MCF 10A (cell line): ENCODE measurements at regions not wholly inside any gene's neighbourhood (a gene's known extent, or its start where the extent isn't known, plus 50 kb on each side); places are given as distances from the start of the nearest gene placed in this dataset.
A peak's percentile ranks its signal among the peaks of the same experiment; 100 is the strongest.

ENCODE experiments used
- BruUV-seq: library from RNA; stranded (reverse); fragments of 400-500 nt; replicated peaks from 2 replicates; lab custom pipeline; 2021; lab: Mats Ljungman, UMichigan
- CTCF ChIA-PET: fragments of 300-600 bp; sonication (Branson Sonifier 250); formaldehyde crosslinking; extraction: SDS; loops from one replicate; lab custom pipeline; 2021; ENCODE audit warnings: antibody characterized with exemption, inconsistent platforms; lab: Yijun Ruan, JAX
- POLR2A ChIA-PET: fragments of 300-600, 350-650 bp; sonication (Branson Sonifier 250); formaldehyde crosslinking; extraction: SDS; loops from one replicate; lab custom pipeline; 2020; ENCODE audit warnings: antibody characterized with exemption, inconsistent platforms; lab: Yijun Ruan, JAX
- DNase-seq: peaks from one replicate; pipeline ENCODE4 v3.0.0-alpha.2; 2018; ENCODE audit not compliant: unreplicated experiment
- H3K27ac Mint-ChIP-seq: one replicate; pipeline ENCODE4 v1.8.0; 2022; ENCODE audit warnings: mild to moderate bottlenecking, low read depth, mixed read lengths; ENCODE audit not compliant: unreplicated experiment
- H3K27me3 Mint-ChIP-seq: one replicate; pipeline ENCODE4 v1.8.0; 2022; ENCODE audit warnings: mixed read lengths; ENCODE audit not compliant: insufficient read depth, unreplicated experiment
- H3K36me3 Mint-ChIP-seq: one replicate; pipeline ENCODE4 v1.8.0; 2022; ENCODE audit warnings: mild to moderate bottlenecking, moderate library complexity, mixed read lengths; ENCODE audit not compliant: insufficient read depth, unreplicated experiment
- H3K4me1 Mint-ChIP-seq: one replicate; pipeline ENCODE4 v1.8.0; 2022; ENCODE audit warnings: mixed read lengths; ENCODE audit not compliant: insufficient read depth, unreplicated experiment
- H3K4me3 Mint-ChIP-seq: one replicate; pipeline ENCODE4 v1.8.0; 2022; ENCODE audit warnings: mild to moderate bottlenecking, moderate library complexity, mixed read lengths; ENCODE audit not compliant: unreplicated experiment
- H3K9me3 Mint-ChIP-seq: one replicate; pipeline ENCODE4 v1.8.0; 2022; ENCODE audit warnings: mixed read lengths; ENCODE audit not compliant: unreplicated experiment
- intact Hi-C: fragments of 100-400 bp; cut with micrococcal nuclease; formaldehyde crosslinking; loops from 2 replicates; pipeline ENCODE4 v1.14.1; 2022
- TF ChIP-seq, protein P1 (sequence below): fragments of 200-600 bp; IDR thresholded peaks from one replicate; pipeline ENCODE4 v1.8.0; 2022; ENCODE audit warnings: antibody characterized with exemption, mild to moderate bottlenecking; ENCODE audit not compliant: unreplicated experiment

GRCh38 chr11:42598341-42598740 lies 713.5 kb upstream of the API5 start:
- Mint-ChIP-seq H3K4me3 (no peak overlapping the region), H3K27me3 (no peaks in the 10 kb centered on the region), H3K36me3 (no peaks in the 10 kb centered on the region), H3K4me1 (no peaks in the 10 kb centered on the region), H3K27ac (no peak overlapping the region), H3K9me3 (no peaks in the 10 kb centered on the region)
- intact Hi-C loops, result no loop called here
- TF ChIP-seq, protein P1, sequence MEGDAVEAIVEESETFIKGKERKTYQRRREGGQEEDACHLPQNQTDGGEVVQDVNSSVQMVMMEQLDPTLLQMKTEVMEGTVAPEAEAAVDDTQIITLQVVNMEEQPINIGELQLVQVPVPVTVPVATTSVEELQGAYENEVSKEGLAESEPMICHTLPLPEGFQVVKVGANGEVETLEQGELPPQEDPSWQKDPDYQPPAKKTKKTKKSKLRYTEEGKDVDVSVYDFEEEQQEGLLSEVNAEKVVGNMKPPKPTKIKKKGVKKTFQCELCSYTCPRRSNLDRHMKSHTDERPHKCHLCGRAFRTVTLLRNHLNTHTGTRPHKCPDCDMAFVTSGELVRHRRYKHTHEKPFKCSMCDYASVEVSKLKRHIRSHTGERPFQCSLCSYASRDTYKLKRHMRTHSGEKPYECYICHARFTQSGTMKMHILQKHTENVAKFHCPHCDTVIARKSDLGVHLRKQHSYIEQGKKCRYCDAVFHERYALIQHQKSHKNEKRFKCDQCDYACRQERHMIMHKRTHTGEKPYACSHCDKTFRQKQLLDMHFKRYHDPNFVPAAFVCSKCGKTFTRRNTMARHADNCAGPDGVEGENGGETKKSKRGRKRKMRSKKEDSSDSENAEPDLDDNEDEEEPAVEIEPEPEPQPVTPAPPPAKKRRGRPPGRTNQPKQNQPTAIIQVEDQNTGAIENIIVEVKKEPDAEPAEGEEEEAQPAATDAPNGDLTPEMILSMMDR, result no peak
- POLR2A ChIA-PET, result no interaction called here
- BruUV-seq, result no TSS peak
- no peak for DNase-seq
- CTCF ChIA-PET, result no interaction called here

DNA sequence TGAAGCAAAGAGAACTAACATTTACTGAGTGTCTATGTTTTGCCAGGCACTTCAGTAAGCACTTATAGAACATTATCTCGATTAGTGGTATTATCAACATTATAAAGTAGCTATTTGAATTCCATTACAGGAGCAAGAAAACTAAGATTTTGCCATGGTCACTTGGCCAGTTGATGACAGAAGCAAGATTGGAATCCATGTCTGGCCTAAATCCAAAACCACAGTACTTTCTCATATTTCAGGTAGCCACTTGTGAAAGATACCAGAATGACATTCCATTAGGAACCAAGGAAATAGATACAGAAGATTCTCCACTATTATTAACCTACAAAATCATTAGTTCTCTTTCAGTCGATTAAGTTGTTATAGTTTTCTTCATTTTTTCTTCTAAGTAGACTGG lies 691.0 kb upstream of the API5 start:
- POLR2A ChIA-PET, result no interaction called here
- no peak overlapping the region for H3K27ac Mint-ChIP-seq
- intact Hi-C loops, result no loop called here
- no peaks in the 10 kb centered on the region for H3K27me3 Mint-ChIP-seq
- BruUV-seq, result no TSS peak
- no peak for DNase-seq
- no peaks in the 10 kb centered on the region for H3K9me3 Mint-ChIP-seq
- H3K36me3 Mint-ChIP-seq, result no peaks in the 10 kb centered on the region
- TF ChIP-seq, protein P1, result no peak
- no peak overlapping the region for H3K4me3 Mint-ChIP-seq
- H3K4me1 Mint-ChIP-seq, result peaks cover 11% of the 10 kb centered on the region
- CTCF ChIA-PET, result interaction anchor here (1.2 kb wide), 1 partner anchor 10 kb away, joined by 5 read pairs; no protein-coding TSS in a partner anchor

DNA sequence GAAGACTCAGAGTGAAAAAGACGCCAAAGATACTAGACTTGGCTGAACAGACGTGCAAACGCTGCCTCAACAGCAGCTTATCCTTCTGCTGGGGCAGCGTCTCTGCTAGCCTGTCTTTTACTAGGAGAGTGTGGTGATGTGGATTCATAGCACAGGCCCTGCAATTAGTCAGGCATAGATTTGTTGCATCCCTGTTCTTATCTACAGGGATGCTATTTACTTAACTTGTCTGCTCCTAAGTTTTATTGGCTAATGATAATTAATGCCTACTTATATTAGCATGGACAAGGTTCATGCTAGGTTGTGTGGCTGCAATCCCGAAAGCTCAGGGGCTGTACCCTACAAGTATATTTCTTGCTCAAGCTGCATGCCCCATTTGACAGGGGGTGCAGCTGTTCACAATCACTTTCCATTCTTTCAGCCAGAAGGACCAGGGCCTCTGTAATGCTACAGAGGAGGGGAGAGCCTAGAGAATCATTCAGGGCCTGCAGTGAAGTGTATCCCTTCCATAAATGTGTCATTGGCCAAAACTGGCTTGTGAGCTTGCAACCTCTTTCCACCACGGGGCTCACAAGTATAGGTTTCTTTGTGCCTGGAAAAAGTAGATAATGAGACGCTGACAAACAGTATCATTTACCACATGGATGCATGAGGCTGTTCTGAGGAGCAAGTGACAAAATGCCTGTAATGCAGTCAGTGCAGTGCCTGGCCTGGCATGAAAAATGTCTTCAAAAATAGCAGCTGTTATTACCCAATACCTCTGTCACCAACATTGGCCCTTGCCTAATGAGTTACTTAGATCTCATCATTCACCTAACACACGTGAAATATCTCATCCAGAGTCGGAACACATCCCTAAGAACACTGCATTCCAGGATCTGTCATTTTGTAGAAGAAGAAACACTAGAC lies 685.8 kb upstream of the API5 start:
- BruUV-seq, result no TSS peak
- no peak for DNase-seq
- ChIA-PET POLR2A (no interaction called here), CTCF (interaction anchor here (0.7 kb wide), 1 partner anchor 101 kb away, joined by 3 read pairs; no protein-coding TSS in a partner anchor)
- intact Hi-C loops, result no loop called here
- no peaks in the 10 kb centered on the region for H3K9me3 Mint-ChIP-seq
- no peaks in the 10 kb centered on the region for H3K27me3 Mint-ChIP-seq
- H3K27ac Mint-ChIP-seq, result no peak overlapping the region
- TF ChIP-seq, protein P1, result no peak
- no peak overlapping the region for H3K4me3 Mint-ChIP-seq
- no peaks in the 10 kb centered on the region for H3K4me1 Mint-ChIP-seq
- no peaks in the 10 kb centered on the region for H3K36me3 Mint-ChIP-seq

- intact Hi-C loops, result no loop called here
- no TSS peak for BruUV-seq
- DNase-seq, result peak; percentile 1
Observed at GRCh38 chr11:42631220-42631843, 680.5 kb upstream of the API5 start.

More at GRCh38 chr11:42631220-42631843, 680.5 kb upstream of the API5 start:
- no peaks in the 10 kb centered on the region for H3K4me1 Mint-ChIP-seq
- ChIA-PET POLR2A (interaction anchor here (0.5 kb wide), 1 partner anchor 613 kb away, joined by 5 read pairs; no protein-coding TSS in a partner anchor), CTCF (interaction anchor here (0.6 to 1.3 kb wide), 13 partner anchors 8 to 628 kb away, joined by 3 to 5 read pairs (median 3); no protein-coding TSS in a partner anchor)
- no peaks in the 10 kb centered on the region for H3K27me3 Mint-ChIP-seq
- H3K9me3 Mint-ChIP-seq, result no peaks in the 10 kb centered on the region
- no peak overlapping the region for H3K4me3 Mint-ChIP-seq
- TF ChIP-seq, protein P1, result peak; percentile 32
- no peaks in the 10 kb centered on the region for H3K36me3 Mint-ChIP-seq
- no peak overlapping the region for H3K27ac Mint-ChIP-seq
